GM18909 (cell line): ENCODE measurements at regions not wholly inside any gene's neighbourhood (a gene's known extent, or its start where the extent isn't known, plus 50 kb on each side); places are given as distances from the start of the nearest gene placed in this dataset.
A peak's percentile ranks its signal among the peaks of the same experiment; 100 is the strongest.
"Not testable (repeated sequence)": the region's sequence is repeated elsewhere in the genome, so short reads cannot be mapped to it uniquely, and the experiment has no call there.

Experiments used
- ATAC-seq: cut with Tn5 transposase; IDR thresholded peaks from one replicate; pipeline ENCODE4 v1.9.1; 2021; ENCODE audit warnings: mild to moderate bottlenecking; ENCODE audit not compliant: unreplicated experiment, poor library complexity

DNA sequence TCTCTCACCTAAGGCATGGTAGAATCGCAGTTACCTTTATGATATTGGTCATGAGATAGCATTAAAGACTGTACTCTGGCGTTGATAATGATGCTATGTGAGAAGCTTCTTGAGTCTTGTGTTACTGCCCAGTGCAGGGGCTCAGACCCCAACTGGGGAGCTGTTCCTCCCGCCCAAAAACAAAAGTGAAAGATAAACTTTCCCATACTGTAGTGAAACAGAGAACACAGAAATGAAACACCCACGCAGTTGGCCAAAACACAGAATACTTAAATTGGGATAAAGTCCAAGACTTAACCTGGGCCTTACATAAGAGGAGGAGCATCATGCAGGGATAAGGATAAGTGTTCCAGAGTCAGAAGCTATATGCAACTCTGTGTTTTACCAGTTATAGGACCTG is 130.6 kb downstream of the HHIPL2 start:
- ATAC-seq: no peak

DNA sequence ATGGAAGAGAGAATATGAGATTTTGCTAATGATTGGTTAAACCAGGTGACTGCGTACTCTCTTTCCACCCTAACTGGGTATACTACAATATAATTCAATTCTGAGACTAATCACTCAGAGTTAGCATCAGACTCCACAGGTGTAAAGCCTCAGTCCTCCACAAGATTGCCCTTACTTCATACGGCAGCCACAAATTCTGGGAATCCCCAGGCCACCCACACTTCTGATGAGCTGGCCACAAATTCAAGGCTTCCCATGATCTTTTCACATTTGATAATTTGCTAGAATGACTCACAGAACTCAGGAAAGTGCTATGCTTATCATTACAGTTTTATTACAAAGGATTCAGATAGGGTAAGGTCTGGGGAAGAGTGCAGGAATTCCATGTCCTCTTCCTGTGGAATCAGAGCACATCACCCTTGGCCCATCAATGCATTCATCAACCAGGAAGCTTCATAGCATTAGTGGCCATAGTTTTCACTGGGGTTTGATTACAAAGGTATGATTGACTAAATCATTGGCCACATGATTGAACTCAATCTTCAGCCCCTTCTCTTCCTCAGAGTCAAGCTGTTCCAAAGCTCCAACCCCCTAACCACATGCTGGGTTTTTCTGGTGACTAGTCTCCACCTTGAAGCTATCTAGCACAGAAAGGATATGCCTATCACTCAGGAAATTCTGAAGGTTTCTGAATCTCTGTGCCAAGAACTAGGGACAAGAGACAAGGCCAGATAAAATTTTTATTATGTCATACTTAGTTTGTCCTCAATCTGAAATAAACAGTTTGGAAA is 131.7 kb downstream of the HHIPL2 start:
- ATAC-seq: no peak

DNA sequence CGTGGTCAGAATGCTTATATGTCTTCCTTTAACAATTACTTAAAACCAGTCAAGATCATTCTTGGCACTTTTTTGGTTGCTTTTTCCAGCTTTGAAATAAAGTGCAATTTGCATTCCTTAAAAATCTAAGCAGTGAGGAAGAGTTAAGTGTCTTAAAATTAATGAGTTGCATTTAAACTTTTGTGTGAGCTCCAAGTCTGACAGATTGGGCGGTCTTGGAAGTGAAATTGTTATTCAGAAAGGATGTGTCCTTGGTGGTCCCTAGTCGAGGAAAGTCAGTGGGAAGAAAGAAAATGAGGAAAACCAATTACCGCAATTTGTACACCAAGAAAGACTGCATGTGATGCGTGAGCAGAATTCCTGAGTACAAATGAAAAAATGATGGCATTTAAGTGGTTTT is 132.5 kb downstream of the HHIPL2 start:
- no peak for ATAC-seq

DNA sequence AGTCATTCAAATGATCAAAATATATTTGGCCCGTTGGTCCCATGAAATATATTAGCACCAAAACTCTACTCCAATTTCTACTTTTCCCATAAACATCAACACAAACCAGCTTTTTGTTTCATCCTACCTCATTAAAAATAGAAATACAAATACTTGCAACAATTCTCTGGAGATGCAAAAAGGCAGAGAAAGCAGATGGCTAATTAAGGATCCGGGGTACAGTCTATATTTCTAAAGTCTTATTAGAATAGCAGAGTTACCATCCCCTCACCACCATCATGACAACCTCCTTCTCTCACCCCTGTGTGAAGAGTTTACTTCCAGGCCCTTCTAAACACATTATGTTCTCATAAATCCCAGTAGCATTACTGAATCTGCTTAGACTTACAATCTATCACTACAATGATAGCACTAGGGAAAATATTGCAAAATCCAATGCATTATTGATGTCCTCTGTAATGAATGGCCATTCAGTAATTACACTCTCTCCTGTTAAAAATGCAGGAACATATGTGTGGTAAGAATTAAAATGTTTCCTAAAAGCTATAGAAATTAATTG is 133.8 kb downstream of the HHIPL2 start:
- ATAC-seq: no peak

DNA sequence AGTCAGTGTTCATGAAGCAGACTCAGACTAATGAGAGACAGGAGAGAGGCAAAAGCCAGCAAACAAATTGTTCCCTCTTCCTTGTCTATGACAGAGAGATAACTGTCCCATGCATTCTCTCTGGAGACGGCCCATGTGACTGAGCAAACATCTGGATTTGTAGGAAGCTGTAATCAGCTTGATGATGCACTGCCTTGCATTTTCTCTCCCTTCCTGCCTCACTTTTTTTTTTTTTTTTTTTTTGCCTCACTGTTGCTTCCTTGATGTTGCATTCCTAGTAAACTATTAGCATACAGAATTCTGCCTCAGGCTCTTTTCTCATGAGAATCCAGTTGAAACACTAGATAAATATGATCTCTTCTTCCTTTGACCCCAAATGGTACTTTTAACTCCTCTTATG is 134.5 kb downstream of the HHIPL2 start:
- no peak for ATAC-seq

DNA sequence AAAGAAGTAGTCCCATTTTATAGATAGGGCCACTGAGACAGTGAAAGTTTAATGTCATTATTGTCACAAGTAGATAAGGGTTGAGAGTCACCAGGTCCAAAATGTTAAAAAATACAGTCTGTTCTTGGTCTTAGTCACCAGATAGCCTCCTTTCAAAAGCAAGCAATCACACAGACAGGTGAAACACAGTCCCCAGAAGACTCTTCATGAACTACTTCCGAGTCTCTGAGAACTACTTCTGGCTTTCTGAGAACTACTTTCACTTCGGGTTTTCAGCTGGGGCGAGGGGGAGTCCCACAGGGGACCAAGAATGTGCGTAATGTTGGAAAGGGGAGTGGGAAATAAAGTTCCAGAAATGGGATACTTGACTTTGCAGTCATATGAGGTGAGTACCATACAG is 143.2 kb downstream of the HHIPL2 start:
- ATAC-seq: no peak

DNA sequence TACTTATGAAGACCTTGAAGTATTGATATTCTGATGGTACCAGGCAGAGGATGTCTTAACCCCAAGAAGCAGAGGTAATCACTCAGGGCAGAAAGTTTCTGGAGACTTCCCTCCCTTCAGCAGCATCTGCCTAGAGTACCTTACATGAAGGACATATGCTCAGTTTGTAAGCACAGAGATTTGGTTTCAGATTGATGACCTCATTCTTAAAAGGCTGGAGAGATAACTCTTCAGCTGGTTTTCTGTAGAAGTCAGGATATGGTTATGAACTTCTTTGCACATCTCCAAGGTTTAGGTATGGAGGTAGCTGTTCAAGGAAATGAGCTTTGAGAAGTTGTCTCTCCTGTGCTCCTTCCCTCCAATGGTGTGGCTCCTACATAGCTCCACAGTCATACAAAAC is 148.7 kb downstream of the HHIPL2 start:
- no peak for ATAC-seq

DNA sequence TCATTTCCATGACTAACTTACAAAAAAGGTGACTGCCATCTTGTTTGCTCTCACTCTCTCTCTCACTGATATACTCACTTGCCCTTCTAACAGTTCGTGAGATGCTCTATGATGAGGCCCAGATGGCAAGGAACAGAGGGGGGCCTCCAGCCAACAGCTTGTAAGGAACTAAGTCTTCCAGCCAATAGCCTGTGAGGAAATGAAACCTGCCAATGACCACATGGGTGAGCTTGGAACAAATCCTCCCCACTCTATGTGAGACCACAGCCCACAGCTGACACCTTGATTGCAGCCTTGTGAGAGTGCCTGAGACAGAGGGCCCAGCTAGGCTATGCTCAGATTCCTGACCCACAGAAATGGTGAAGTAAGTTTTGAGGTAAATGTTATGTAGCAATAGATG is 153.7 kb downstream of the HHIPL2 start:
- no peak for ATAC-seq

DNA sequence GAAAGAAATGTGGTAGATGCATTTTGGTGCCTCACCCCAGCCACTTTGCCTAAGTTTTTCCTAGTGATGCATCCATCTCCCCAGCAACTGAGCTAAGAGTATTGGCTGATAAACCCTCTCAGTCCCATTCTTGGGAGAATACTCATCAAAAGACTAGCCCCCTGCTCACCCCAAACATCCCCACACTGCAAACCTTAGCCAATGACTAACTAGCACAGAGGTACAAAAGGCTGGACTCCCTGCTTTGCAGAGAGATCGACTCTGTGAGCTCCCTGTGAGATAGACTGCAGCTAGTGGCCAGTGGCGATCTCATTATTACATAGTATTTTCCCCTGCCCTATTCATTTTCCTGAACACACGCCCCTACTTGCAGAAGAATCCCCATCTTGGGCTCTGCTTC is 155.3 kb downstream of the HHIPL2 start:
- no peak for ATAC-seq

DNA sequence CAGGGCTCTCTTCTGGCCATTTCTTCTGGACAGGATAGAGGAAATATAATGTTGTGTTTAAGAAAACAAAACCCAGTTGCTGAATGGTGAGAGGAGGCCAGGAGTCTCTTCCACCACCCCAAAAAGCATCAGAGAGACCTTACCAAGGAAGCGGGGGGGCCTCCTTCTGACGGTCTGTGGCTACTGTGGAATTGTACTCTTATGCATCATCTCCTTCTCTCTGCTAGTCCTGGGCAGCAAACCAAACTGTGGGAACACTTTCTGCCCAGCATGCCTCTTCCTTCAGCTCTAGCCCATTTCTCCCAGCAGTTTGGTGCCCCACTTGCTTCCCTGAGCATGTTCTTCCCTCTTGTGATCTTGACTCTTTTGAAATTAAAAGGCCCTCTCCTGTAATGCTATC is 157.7 kb downstream of the HHIPL2 start:
- no peak for ATAC-seq

DNA sequence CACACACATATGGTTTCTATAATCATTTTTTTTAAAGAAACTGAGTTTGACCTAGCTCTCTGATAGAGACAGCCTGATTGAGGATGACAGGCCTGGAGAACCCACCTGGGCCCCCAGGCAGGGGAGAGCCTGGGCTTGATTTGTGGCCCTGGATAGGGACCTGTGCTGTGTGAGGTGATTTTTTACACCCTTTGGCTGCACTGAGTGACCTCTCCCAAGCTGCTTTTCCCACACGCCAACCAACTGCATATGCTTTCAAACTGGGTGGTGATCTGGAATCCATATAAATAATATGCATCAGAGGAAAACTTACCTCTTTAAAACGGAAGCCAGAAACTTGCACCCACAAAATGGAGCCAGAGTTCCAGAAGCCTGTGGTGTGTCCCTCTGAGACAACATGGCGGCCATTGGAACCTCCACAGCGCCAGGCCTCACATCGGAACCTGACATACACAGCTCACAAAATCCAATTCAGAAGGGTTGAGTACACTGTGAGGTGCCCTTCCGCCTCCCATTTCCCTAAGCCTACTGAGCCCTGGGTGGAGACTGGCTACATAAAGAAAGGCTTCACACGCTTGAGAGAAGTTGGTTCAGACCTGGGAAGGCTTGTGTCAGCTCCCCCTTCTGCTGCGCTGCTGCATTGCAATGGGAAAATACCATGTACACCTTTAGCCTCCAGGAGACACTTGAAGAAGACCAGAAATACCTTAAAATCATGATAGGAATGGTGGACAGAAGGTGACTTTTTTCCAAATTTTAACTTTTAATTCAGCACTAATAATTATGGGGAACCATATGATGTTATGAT is 160.7 kb downstream of the HHIPL2 start:
- no peak for ATAC-seq

DNA sequence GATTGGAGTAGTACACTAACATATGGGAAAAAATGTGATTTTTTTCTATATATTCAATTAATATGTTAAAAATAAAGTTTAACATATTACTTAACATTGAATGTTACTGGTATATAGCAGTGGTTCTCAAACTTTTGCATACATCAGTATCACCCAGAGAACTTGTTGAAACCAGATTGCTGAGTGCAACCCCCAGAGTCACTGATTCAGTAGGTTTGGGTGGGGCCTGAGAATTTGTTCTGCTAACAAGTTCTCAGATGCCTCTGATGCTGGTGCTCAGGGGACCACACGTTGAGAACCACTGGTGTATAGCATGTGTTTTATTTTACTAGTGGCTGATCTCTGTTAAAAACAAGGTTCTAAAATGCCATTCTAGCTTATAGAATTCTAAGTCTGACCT is 161.9 kb downstream of the HHIPL2 start:
- no peak for ATAC-seq

DNA sequence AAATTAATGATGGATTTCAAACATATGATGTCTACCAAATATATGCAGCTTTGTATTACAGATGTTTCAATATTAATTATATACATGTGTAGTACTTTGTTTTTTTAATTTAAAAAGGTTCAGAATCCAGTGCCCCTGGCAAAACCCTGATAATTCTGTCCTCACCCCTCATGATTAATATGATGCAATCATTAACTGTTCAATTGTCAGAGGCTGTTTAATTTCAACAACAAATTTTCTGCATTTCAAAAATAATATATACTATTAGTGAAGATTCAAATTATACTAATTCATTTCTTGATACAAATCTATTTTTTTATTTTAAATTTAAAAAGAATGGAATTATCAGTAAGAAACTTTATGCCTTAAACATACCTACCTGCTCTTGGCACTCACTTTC is 162.6 kb downstream of the HHIPL2 start:
- no peak for ATAC-seq

DNA sequence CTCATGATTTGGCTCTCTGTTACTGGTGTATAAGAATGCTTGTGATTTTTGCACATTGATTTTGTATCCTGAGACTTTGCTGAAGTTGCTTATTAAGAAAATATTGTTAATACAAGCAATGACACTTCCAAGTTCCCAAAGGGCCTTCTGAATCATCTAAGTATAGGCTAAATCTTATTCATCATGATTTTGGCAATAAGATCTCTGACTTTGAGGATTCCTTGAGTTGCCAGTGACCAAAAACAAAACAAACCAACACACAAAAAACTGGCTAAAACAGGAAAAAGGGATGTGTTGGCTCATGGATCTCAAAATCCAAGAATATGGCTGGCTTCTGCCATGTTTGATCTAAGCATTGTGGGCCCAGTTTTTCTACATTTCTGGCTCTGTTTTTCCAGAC is 163.4 kb downstream of the HHIPL2 start:
- ATAC-seq: no peak

DNA sequence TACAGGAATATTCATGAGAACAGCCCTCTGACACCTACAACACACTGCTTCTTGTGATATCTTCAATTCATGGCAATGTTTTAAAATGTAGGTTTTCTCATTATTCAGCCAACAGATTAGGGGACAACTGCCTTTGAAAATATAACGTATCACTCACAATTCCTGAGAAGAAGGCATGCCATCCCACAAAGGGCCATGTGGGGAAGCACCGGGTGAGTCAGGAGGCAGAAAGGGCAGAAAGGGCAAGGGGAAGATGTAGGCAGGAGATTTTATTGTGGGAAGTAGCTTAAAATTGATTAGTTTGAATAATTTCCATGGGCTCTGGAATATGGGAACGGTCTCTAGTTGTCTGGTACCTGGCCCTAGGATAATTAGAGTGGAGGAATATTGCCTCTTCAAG is 165.7 kb downstream of the HHIPL2 start:
- no peak for ATAC-seq

DNA sequence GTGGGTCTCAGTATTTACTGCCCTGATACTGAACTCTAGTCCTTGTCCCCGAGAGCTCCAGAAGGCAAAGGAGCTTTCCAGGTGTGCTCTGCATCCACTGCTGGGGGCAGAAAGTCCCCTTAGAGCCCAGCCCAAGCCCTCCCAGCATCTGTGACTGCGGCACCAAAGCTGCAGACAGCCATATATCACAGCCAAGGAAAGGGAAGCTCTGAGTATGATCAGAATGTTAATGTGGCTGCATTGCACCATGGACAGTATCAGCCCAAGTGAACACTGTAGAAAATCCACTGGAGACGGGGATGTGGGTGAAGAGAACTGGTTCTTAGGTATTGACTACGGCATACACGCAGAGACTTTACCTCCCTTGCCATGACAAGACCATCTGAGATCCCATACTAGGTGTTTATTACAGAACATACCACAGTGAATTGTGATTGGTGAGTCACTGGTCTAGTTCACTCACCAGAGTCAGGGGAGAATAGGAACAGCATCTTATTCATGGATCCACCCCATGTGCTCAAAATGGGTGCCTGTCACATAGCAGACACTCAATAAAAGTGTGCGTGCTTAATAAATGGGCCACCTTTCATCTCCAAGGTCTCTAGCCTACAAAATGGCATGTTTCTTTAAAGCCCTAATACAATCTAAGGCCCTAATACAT is 170.3 kb downstream of the HHIPL2 start:
- no peak for ATAC-seq

DNA sequence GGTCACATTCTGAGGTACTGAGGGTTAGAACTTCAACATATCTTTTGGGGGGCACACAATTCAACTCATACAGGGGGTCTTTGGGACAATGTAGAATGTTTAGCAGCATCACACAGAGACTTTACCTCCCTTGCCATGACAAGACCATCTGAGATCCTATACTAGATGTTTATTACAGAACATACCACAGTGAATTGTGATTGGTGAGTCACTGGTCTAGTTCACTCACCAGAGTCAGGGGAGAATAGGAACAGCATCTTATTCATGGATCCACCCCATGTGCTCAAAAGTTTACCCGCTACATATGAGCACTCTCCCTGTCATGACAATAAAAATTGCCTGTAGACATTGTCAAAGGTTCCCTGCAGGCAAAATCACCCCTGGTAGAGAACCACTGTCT is 171.1 kb downstream of the HHIPL2 start:
- ATAC-seq: not testable (repeated sequence)

DNA sequence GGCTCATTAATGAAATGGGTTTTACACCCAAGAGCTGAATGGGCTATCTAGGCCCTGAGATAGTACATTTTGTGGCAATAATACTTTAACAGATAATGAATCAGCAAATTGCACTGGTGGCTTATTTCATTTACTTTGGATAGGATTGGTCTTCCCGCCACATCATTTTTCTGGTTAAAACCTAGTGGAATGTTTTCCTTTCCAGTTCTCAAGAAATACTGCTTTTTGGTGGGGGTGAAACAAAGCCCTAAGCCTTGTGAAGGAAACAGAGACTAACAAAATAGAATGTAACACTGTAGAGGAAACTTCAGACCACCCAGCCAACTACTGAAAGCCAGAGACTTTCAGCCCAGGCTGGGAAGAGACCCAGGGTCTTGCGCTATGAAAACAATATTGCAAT is 172.2 kb downstream of the HHIPL2 start:
- no peak for ATAC-seq

DNA sequence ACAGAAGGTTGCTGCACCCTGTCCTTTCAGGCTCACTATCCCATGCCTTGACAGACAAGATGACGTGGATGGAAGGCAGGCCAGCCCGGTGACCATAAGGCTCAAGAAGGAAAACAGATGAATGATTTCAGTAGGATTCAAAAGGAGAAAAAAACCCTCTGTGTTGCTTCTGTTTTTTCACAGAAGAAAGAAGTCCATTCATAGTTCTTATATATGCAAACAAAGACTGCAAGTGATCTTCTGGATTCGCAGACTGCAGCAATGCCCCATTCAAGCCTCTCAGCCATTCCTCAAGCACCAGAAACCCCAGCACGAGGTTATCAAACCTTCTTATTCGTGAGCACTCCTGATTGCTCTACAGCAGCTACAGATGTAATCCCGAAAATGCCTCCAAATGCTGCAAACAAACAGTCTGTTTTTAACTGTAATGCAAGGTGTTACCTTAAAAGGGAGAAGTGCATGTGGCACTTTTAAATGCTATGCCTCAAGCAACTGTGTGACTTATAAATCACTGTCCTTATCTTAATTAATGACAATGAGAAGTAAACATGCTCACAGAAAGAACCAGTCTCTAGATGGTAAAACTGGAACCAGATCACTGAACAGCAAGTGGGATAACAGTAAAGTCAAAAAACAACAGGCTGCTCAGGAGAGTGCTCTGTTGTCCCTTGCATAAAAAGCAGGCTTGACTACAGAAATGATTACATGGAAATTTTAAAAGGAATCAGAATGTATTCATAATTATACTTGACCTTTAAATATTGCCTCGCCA is 173.9 kb downstream of the HHIPL2 start:
- no peak for ATAC-seq

DNA sequence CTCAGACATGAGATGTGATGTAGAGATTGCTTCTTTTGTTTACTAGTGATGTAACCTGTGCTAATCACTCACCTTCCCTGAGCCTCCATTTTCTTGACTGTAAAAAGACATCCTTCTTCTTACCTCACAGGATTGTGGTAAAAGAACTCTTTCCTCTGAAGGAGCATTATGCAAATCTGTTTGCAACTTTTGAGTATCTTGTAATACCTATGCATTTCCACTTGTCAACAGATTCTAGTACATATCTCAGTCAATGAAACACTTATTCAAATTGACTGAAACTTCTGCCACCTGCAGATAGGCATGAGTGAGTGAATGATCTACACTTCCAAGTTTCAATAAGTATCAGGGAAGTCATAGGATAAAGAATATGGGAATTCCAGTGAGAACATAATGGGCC is 174.7 kb downstream of the HHIPL2 start:
- peak; percentile 59 for ATAC-seq
